Epithelial cell of esophagus (primary cell): ENCODE measurements at regions not wholly inside any gene's neighbourhood (a gene's known extent, or its start where the extent isn't known, plus 50 kb on each side); places are given as distances from the start of the nearest gene placed in this dataset.
"Not testable (repeated sequence)": the region's sequence is repeated elsewhere in the genome, so short reads cannot be mapped to it uniquely, and the experiment has no call there.

ENCODE experiments used
- DNase-seq: peaks from one replicate; pipeline ENCODE4 v3.0.0; 2010; ENCODE audit warnings: low read depth
- H3K4me3 ChIP-seq: 2 replicates; pipeline ENCODE4 v1.5.1; 2011; ENCODE audit warnings: mild to moderate bottlenecking, low read length, control low read depth
- TF ChIP-seq, protein P1 (sequence below): IDR thresholded peaks from 2 replicates; pipeline ENCODE4 v1.5.1; 2011; ENCODE audit warnings: low read depth, mild to moderate bottlenecking, low read length, control low read depth, inconsistent platforms; ENCODE audit not compliant: insufficient read depth; ENCODE audit errors: missing control alignments

DNA sequence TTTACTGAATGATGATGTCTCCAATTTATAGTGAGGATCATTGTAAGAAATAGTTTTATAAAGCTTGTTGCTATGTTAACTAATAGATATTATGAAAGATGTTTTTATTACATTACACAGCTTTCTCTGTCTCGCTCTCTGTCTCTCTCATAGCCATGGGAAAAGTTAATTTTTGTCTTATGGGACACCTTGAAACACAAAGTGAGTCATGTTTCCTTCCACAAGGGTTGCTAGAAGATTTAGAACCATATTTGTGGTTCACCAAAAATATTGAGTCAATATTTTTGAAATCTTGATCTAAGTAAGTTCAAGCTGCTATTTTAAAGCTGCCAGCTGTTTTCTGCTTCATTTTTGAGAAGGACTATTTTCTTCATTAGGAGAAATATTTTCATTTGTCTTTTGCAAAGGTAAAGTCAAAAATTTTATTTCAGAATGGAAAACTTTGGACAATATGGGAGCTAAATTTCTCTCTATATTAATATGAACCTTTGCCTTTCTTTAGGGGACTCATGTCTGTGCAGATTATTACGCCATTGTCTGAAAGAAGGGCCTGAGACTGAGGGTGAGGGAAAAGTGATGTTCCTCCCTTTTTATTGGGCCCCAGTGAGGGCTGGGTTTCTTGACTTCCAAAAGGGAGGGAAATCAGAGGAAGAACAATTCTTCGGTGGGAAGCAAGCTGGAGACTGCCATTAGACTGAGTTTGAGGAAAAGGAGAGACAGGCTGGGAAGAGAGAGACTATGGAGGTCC is 87.9 kb upstream of the SLC24A2 start:
- DNase-seq = no peak
- TF ChIP-seq, protein P1, sequence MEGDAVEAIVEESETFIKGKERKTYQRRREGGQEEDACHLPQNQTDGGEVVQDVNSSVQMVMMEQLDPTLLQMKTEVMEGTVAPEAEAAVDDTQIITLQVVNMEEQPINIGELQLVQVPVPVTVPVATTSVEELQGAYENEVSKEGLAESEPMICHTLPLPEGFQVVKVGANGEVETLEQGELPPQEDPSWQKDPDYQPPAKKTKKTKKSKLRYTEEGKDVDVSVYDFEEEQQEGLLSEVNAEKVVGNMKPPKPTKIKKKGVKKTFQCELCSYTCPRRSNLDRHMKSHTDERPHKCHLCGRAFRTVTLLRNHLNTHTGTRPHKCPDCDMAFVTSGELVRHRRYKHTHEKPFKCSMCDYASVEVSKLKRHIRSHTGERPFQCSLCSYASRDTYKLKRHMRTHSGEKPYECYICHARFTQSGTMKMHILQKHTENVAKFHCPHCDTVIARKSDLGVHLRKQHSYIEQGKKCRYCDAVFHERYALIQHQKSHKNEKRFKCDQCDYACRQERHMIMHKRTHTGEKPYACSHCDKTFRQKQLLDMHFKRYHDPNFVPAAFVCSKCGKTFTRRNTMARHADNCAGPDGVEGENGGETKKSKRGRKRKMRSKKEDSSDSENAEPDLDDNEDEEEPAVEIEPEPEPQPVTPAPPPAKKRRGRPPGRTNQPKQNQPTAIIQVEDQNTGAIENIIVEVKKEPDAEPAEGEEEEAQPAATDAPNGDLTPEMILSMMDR = no peak
- H3K4me3 ChIP-seq = no peak overlapping the region

DNA sequence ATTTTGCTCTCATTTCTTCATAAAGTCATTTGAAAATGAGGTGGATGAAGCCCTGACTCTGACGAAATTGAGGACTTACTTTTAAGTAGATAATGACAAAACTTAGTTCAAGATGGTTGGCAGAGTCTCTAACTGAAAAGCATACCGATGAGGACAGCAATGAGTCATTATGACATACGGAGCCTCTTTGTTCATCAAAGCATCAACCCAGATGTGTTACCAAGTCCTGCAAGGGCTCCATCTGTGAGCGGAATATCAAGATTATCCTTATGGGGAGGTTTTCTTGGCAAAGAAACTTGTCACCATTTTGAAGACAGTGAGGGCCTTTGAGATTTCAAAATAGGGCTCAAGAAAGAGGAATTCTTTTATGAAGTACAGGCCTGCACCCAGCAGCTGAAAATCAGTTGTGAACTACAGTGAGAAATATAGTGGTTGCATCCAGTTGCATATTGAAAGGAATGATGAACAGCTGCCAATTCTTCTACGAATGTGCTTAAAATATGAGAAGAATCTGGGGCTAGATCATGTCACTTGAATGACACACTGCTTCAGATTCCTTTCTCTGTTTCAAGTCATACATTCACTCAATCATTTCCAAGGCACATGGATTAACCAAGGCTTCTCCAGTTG is 86.6 kb upstream of the SLC24A2 start:
- no peak for DNase-seq
- TF ChIP-seq, protein P1 = no peak

DNA sequence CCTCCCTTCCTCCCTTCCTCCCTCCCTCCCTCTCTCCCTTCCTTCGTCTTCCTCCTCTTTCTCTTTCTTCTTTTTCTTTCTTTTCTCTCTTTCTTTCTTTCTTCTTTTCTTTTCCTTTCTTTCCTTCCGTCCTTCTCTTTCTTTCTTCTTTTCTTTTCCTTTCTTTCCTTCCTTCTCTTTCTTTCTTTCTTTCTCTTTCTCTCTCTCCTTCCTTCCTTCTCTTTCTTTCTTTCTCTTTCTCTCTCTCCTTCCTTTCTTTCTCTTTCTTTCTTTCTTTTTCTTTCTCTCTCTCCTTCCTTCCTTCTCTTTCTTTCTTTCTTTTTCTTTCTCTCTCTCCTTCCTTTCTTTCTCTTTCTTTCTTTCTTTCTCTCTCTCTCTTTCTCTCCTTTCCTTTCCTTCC is 84.4 kb upstream of the SLC24A2 start:
- DNase-seq = not testable (repeated sequence)

More for the DNA sequence above, 86.6 kb upstream of the SLC24A2 start:
- no peak overlapping the region for H3K4me3 ChIP-seq

DNA sequence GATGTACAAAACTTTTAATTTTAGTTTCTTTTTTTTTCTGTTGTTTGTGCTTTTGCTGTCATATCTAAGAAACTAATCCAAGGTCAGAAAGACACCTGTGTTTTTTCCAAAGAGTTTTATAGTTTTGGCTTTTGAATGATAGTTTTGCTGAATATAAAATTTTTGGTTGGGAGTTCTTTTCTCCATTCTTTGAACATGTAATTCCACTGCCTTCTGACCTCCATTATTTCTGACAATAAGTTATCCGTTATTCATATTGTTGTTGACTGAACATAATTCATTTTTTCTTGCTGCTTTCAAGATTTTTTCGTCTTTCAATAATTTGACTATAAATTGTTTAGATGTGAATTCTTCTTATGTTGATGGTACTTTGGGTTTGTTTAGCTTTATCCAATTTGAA is 82.2 kb upstream of the SLC24A2 start:
- DNase-seq = no peak
- TF ChIP-seq, protein P1 = no peak
- H3K4me3 ChIP-seq = no peak overlapping the region

More for the DNA sequence above, 84.4 kb upstream of the SLC24A2 start:
- H3K4me3 ChIP-seq = not testable (repeated sequence)

DNA sequence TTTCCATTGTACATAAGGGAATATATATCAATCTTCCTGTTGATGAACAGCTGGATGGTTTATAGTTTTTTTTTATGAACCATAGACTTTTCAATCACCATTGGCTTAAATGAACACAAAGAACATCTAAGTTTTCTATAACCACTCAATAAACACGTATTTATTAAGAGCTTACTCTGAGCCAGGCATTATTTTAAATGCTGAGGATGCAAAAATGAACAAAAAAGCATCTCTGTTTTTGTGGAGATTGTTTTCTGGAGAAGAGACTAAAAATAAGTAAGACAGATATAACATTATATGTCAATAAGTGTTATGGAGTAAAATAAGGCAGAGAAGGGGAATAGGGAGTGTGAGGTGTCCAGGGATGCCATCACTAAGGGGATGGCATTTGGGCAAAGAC is 52.1 kb upstream of the SLC24A2 start:
- TF ChIP-seq, protein P1 = no peak
- no peak for DNase-seq
- H3K4me3 ChIP-seq = no peak overlapping the region
